GM12891 (cell line): ENCODE measurements at regions not wholly inside any gene's neighbourhood (a gene's known extent, or its start where the extent isn't known, plus 50 kb on each side); places are given as distances from the start of the nearest gene placed in this dataset.

Source experiments
- POLR2A ChIP-seq: IDR thresholded peaks from 2 replicates; pipeline ENCODE4 v1.6.1; 2011; ENCODE audit warnings: low read depth, low read length, control low read depth
- POLR2AphosphoS5 ChIP-seq: IDR thresholded peaks from 2 replicates; pipeline ENCODE4 v1.6.1; 2011; ENCODE audit warnings: low read depth, low read length, control low read depth

GRCh38 chr13:87138866-87139265 lies 532.3 kb upstream of the SLITRK5 start:
- TF ChIP-seq POLR2A (no peak), POLR2AphosphoS5 (no peak)
